IPS-11a (cell line): ENCODE measurements at regions not wholly inside any gene's neighbourhood (a gene's known extent, or its start where the extent isn't known, plus 50 kb on each side); places are given as distances from the start of the nearest gene placed in this dataset.
"Not testable (repeated sequence)": the region's sequence is repeated elsewhere in the genome, so short reads cannot be mapped to it uniquely, and the experiment has no call there.

ENCODE experiments used
- H3K4me3 ChIP-seq: one replicate; pipeline ENCODE4 v1.5.1; 2013; ENCODE audit warnings: low read depth, low read length, control low read depth

GRCh38 chr3:106294121-106294520 lies 425.3 kb upstream of the CBLB start:
- H3K4me3 ChIP-seq, result no peak overlapping the region

- no peak overlapping the region for H3K4me3 ChIP-seq
These were observed 427.2 kb upstream of the CBLB start for GRCh38 chr3:106296062-106296461.

- H3K4me3 ChIP-seq, result no peak overlapping the region
These were observed 430.7 kb upstream of the CBLB start for GRCh38 chr3:106299300-106300098.

- H3K4me3 ChIP-seq, result no peak overlapping the region
These were observed 433.8 kb upstream of the CBLB start for GRCh38 chr3:106302451-106303221.

- no peak overlapping the region for H3K4me3 ChIP-seq
These were observed 435.0 kb upstream of the CBLB start for GRCh38 chr3:106303766-106304165.

GRCh38 chr3:106305127-106305526 lies 436.3 kb upstream of the CBLB start:
- no peak overlapping the region for H3K4me3 ChIP-seq

- H3K4me3 ChIP-seq, result no peak overlapping the region
These were observed 437.1 kb upstream of the CBLB start for GRCh38 chr3:106305882-106306435.

GRCh38 chr3:106309274-106309673 lies 440.5 kb upstream of the CBLB start:
- no peak overlapping the region for H3K4me3 ChIP-seq

- H3K4me3 ChIP-seq, result not testable (repeated sequence)
These were observed 441.0 kb upstream of the CBLB start for GRCh38 chr3:106309798-106310197.

- H3K4me3 ChIP-seq, result no peak overlapping the region
These were observed 448.6 kb upstream of the CBLB start for GRCh38 chr3:106317141-106318055.

- not testable (repeated sequence) for H3K4me3 ChIP-seq
These were observed 452.6 kb upstream of the CBLB start for GRCh38 chr3:106321438-106321837.

- no peak overlapping the region for H3K4me3 ChIP-seq
These were observed 454.8 kb upstream of the CBLB start for GRCh38 chr3:106323586-106323985.

GRCh38 chr3:106326941-106327695 lies 458.3 kb upstream of the CBLB start:
- H3K4me3 ChIP-seq, result no peak overlapping the region

GRCh38 chr3:106327696-106328025 lies 458.8 kb upstream of the CBLB start:
- H3K4me3 ChIP-seq, result no peak overlapping the region

- H3K4me3 ChIP-seq, result no peak overlapping the region
These were observed 459.4 kb upstream of the CBLB start for GRCh38 chr3:106328224-106328623.

GRCh38 chr3:106329521-106329920 lies 460.7 kb upstream of the CBLB start:
- H3K4me3 ChIP-seq, result no peak overlapping the region

GRCh38 chr3:106331636-106332035 lies 462.8 kb upstream of the CBLB start:
- no peak overlapping the region for H3K4me3 ChIP-seq

- H3K4me3 ChIP-seq, result no peak overlapping the region
These were observed 463.3 kb upstream of the CBLB start for GRCh38 chr3:106332129-106332528.

GRCh38 chr3:106332884-106333283 lies 464.1 kb upstream of the CBLB start:
- no peak overlapping the region for H3K4me3 ChIP-seq

GRCh38 chr3:106333911-106334618 lies 465.3 kb upstream of the CBLB start:
- H3K4me3 ChIP-seq, result no peak overlapping the region
